Psoas muscle (tissue), 7 donors: ENCODE measurements at regions not wholly inside any gene's neighbourhood (a gene's known extent, or its start where the extent isn't known, plus 50 kb on each side); places are given as distances from the start of the nearest gene placed in this dataset.
A peak's percentile ranks its signal among the peaks of the same experiment; 100 is the strongest.

Source experiments
- ATAC-seq, 4 donors: fragments of 200-7000 bp; cut with Tn5 transposase; one replicate each; pipeline ENCODE4 v1.9.1; 2020; ENCODE audit warnings: moderate library complexity in 3 of 4, mild to moderate bottlenecking in 2 of 4
- DNase-seq, 2 donors: peaks; one replicate each; pipeline ENCODE4 v3.0.0-alpha.2; 2020
- H3K27ac ChIP-seq: fragments of 200-600 bp; one replicate; pipeline ENCODE4 v1.8.0; 2022
- H3K27me3 ChIP-seq, 3 donors: fragments of 200-600 bp in 1 of 3; one replicate each; pipeline versions ENCODE4 v1.6.1 to v1.8.0; 2013 to 2022; ENCODE audit warnings: low read length in 2 of 3, mild to moderate bottlenecking in 2 of 3, moderate library complexity in 1 of 3; ENCODE audit not compliant: insufficient read depth in 3 of 3
- H3K36me3 ChIP-seq, 2 donors: fragments of 200-600 bp in 1 of 2; one replicate each; pipeline versions ENCODE4 v1.6.1 to v1.8.0; 2013 to 2022; ENCODE audit warnings: low read depth in 1 of 2, mild to moderate bottlenecking in 1 of 2, moderate library complexity in 1 of 2; ENCODE audit not compliant: insufficient read depth in 1 of 2
- H3K4me1 ChIP-seq: fragments of 200-600 bp; one replicate; pipeline ENCODE4 v1.8.0; 2022
- H3K4me3 ChIP-seq: fragments of 200-600 bp; one replicate; pipeline ENCODE4 v1.8.0; 2022; ENCODE audit warnings: mild to moderate bottlenecking
- H3K9me3 ChIP-seq: fragments of 200-600 bp; one replicate; pipeline ENCODE4 v1.8.0; 2022
- WGBS, 3 donors: extraction: QIAGEN DNeasy Blood & Tissue Kit; methylation state at CpG; one replicate each; pipeline versions ENCODE4 v1.1.6 to v1.1.7; 2013; 5-methylcytosine and 5-hydroxymethylcytosine counted together
- intact Hi-C, 2 donors: fragments of 100-400 bp; cut with DNase I; formaldehyde crosslinking; loops; one replicate each; pipeline versions ENCODE4 v1.11.0 to v1.14.2; 2022
- TF ChIP-seq, protein P1 (sequence below): fragments of 200-600 bp; IDR thresholded peaks from one replicate; pipeline ENCODE4 v1.8.0; 2022; ENCODE audit warnings: antibody characterized with exemption
- donor health status: healthy with polysubstance abuse.
- donor health status: DM: no; HTN: no; CAD: no; lungs with moderate emphysema.
- donor health status: Bipolar disorder and iron deficiency.
- donor health status: healthy.
- donor health status: DM: yes; HTN: yes; CAD: no.
- donor health status: DM: no; HTN: no; CAD: no.
- donor health status: DM: yes; HTN: yes; CAD: no.

- no peak overlapping the region for H3K27ac ChIP-seq
- H3K9me3 ChIP-seq = no peaks in the 10 kb centered on the region
- DNase-seq (no peak), ATAC-seq (no peak)
- intact Hi-C loops = no loop called here
- no peak overlapping the region for H3K4me3 ChIP-seq
- no peaks in the 10 kb centered on the region for H3K36me3 ChIP-seq
- 49 to 58% (median 54%) methylated on average over 2 of the region's 2 CpGs for WGBS, 3 donors
- TF ChIP-seq, protein P1, sequence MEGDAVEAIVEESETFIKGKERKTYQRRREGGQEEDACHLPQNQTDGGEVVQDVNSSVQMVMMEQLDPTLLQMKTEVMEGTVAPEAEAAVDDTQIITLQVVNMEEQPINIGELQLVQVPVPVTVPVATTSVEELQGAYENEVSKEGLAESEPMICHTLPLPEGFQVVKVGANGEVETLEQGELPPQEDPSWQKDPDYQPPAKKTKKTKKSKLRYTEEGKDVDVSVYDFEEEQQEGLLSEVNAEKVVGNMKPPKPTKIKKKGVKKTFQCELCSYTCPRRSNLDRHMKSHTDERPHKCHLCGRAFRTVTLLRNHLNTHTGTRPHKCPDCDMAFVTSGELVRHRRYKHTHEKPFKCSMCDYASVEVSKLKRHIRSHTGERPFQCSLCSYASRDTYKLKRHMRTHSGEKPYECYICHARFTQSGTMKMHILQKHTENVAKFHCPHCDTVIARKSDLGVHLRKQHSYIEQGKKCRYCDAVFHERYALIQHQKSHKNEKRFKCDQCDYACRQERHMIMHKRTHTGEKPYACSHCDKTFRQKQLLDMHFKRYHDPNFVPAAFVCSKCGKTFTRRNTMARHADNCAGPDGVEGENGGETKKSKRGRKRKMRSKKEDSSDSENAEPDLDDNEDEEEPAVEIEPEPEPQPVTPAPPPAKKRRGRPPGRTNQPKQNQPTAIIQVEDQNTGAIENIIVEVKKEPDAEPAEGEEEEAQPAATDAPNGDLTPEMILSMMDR = no peak
- no peaks in the 10 kb centered on the region for H3K27me3 ChIP-seq
- no peaks in the 10 kb centered on the region for H3K4me1 ChIP-seq
Observed at GRCh38 chr4:155545456-155545855, 121.2 kb upstream of the GUCY1A1 start.

DNA sequence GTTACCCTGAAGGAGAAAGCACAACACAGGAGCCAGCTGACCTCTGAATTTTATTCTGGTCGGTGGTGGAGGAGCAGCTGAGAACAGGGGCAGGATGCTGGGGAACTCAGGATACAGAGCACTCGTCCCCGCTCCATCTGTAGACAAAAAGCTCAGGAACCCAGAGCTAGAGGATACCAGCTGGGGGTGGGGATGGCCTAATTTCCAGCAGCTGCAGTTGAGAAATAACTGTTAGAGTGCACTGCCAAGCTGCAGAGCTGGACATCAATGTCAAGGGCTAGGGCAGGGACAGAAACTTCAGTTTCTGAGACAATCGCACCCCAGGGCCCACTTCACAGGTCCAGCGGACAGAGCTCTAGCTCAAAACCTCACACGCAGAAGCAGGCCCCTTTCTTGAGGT, 122.1 kb upstream of the GUCY1A1 start:
- Histone ChIP-seq H3K9me3 (no peaks in the 10 kb centered on the region), H3K36me3 (no peaks in the 10 kb centered on the region), H3K27me3 (no peaks in the 10 kb centered on the region), H3K4me3 (no peak overlapping the region), H3K27ac (no peak overlapping the region), H3K4me1 (no peaks in the 10 kb centered on the region)
- intact Hi-C loops = no loop called here
- peak in 2 of 4 donors; percentile 43 to 76 for ATAC-seq
- TF ChIP-seq, protein P1 = no peak
- DNase-seq = peak in 1 of 2 donors; percentile 72
- WGBS, 3 donors = 73 to 75% (median 74%) methylated on average over 6 of the region's 6 CpGs

- intact Hi-C loops = no loop called here
- peak in 2 of 4 donors; percentile 47 to 70 for ATAC-seq
- TF ChIP-seq, protein P1 = no peak
Observed at GRCh38 chr4:155543126-155543765, 123.4 kb upstream of the GUCY1A1 start.

GRCh38 chr4:155542415-155542814, 124.2 kb upstream of the GUCY1A1 start:
- H3K36me3 ChIP-seq = no peaks in the 10 kb centered on the region
- DNase-seq (no peak), ATAC-seq (no peak)
- TF ChIP-seq, protein P1 = no peak
- H3K27me3 ChIP-seq = no peaks in the 10 kb centered on the region
- no peak overlapping the region for H3K4me3 ChIP-seq
- 94 to 97% (median 94%) methylated on average over 3 of the region's 3 CpGs for WGBS, 3 donors
- no peaks in the 10 kb centered on the region for H3K9me3 ChIP-seq
- no peak overlapping the region for H3K27ac ChIP-seq
- intact Hi-C loops = no loop called here
- H3K4me1 ChIP-seq = no peaks in the 10 kb centered on the region

More at GRCh38 chr4:155543126-155543765, 123.4 kb upstream of the GUCY1A1 start:
- 64 to 69% (median 67%) methylated on average over 3 of the region's 3 CpGs for WGBS, 3 donors
- Histone ChIP-seq H3K27me3 (no peaks in the 10 kb centered on the region), H3K4me1 (no peaks in the 10 kb centered on the region), H3K27ac (no peak overlapping the region), H3K36me3 (no peaks in the 10 kb centered on the region), H3K4me3 (no peak overlapping the region), H3K9me3 (no peaks in the 10 kb centered on the region)
- no peak for DNase-seq

DNA sequence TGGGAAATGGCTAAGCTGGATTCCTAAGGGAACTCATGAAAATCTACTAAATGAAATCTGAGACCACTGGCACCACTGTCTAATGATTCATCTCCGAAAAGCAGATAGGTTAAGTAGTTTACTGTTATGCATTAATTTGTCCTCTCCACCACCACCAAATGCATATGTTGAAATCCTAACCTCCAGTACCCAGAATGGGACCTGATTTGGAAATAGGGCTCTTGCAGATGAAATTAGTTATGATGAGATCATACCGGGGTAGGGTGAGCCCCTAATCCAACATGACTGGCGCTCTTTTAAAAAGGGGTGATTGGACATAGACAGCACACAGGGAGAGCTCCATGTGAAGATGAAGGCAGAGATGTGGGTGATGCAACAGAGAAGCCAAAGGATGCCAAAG, 124.9 kb upstream of the GUCY1A1 start:
- H3K4me3 ChIP-seq = no peak overlapping the region
- no peak for ATAC-seq
- TF ChIP-seq, protein P1 = no peak
- intact Hi-C loops = no loop called here
- no peaks in the 10 kb centered on the region for H3K36me3 ChIP-seq
- WGBS, 3 donors = 89 to 97% (median 92%) methylated on average over 3 of the region's 3 CpGs
- DNase-seq = no peak
- H3K27ac ChIP-seq = no peak overlapping the region
- no peaks in the 10 kb centered on the region for H3K27me3 ChIP-seq
- no peaks in the 10 kb centered on the region for H3K9me3 ChIP-seq
- no peaks in the 10 kb centered on the region for H3K4me1 ChIP-seq
